K562 (cell line): ENCODE measurements at regions not wholly inside any gene's neighbourhood (a gene's known extent, or its start where the extent isn't known, plus 50 kb on each side); places are given as distances from the start of the nearest gene placed in this dataset.

ENCODE experiments used
- ATAC-seq: fragments of 200-7000 bp; cut with Tn5 transposase; 3 replicates; pipeline ENCODE4 v1.9.1; 2020; ENCODE audit warnings: moderate library complexity
- BruUV-seq: library from RNA; stranded (reverse); fragments of 400-500 nt; replicated peaks from 2 replicates; lab custom pipeline; 2021; lab: Mats Ljungman, UMichigan
- CTCF ChIA-PET: fragments of 300-600 bp; formaldehyde crosslinking; extraction: SDS; loops from one replicate; lab custom pipeline; 2021; ENCODE audit warnings: low intra/inter-chr PET ratio; lab: Yijun Ruan, JAX
- POLR2A ChIA-PET: fragments of 300-600, 350-650 bp; sonication (Branson Sonifier 250); formaldehyde crosslinking; extraction: SDS; loops from one replicate; lab custom pipeline; 2021; ENCODE audit warnings: antibody characterized with exemption, inconsistent platforms; lab: Yijun Ruan, JAX
- DNase-seq, 4 experiments: peaks; one replicate each; pipeline versions ENCODE4 v3.0.0 to v3.0.0-alpha.2; 2011 to 2018; ENCODE audit warnings: low spot score in 3 of 4, mixed read lengths in 3 of 4; ENCODE audit errors: extremely low read depth in 1 of 4
- FAIRE-seq: peaks from 2 replicates; lab custom pipeline; 2011; peaks lifted over from hg19 to GRCh38; lab: Jason Lieb, UNC
- H2AFZ ChIP-seq: 2 replicates; pipeline ENCODE4 v1.6.0; 2011; ENCODE audit warnings: low read depth, low read length, control low read depth, inconsistent platforms
- H3K27ac ChIP-seq: fragments of 200-600 bp; 3 replicates; pipeline ENCODE4 v1.8.0; 2011; ENCODE audit warnings: low read depth, mild to moderate bottlenecking, control low read depth, inconsistent platforms, low read length, moderate library complexity, mixed read lengths; ENCODE audit errors: extremely low read depth
- H3K27me3 ChIP-seq, 2 experiments: fragments of 300-600 bp in 1 of 2; 2 replicates in 1 of 2; 3 replicates in 1 of 2; pipeline versions ENCODE4 v1.6.0 to v1.8.0; 2011; ENCODE audit warnings: inconsistent platforms in 2 of 2, low read length in 2 of 2, mild to moderate bottlenecking in 1 of 2, mixed read lengths in 1 of 2, moderate library complexity in 1 of 2; ENCODE audit not compliant: control insufficient read depth in 2 of 2, insufficient read depth in 2 of 2
- H3K36me3 ChIP-seq: fragments of 300-600 bp; 3 replicates; pipeline ENCODE4 v1.8.0; 2011; ENCODE audit warnings: mild to moderate bottlenecking, low read length, inconsistent platforms; ENCODE audit not compliant: control insufficient read depth, insufficient read depth
- H3K4me1 ChIP-seq, 2 experiments: fragments of 200-600 bp in 1 of 2; replicated peaks in 1 of 2; 2 replicates in 1 of 2; 3 replicates in 1 of 2; pipeline versions ENCODE4 v1.5.1 to v1.8.0; 2011; ENCODE audit warnings: inconsistent platforms in 2 of 2, low read length in 2 of 2, mild to moderate bottlenecking in 1 of 2, mixed read lengths in 1 of 2, moderate library complexity in 1 of 2; ENCODE audit not compliant: control insufficient read depth in 2 of 2, insufficient read depth in 2 of 2
- H3K4me2 ChIP-seq: 2 replicates; pipeline ENCODE4 v1.6.1; 2011; ENCODE audit warnings: low read length, control low read depth, inconsistent platforms, mixed read lengths; ENCODE audit not compliant: insufficient read depth
- H3K4me3 ChIP-seq: fragments of 200-600 bp; sonication (generic), shearing (Covaris generic); 2 replicates; pipeline ENCODE4 v1.5.1; 2016; ENCODE audit warnings: control low read depth, inconsistent platforms
- H3K79me2 ChIP-seq: fragments of 200-600 bp; 3 replicates; pipeline ENCODE4 v1.8.0; 2011; ENCODE audit warnings: low read length, inconsistent platforms; ENCODE audit not compliant: control insufficient read depth, insufficient read depth
- H3K9ac ChIP-seq, 2 experiments: 2 replicates each; pipeline versions ENCODE4 v1.6.0 to v1.6.1; 2011; ENCODE audit warnings: low read depth in 2 of 2, low read length in 2 of 2, control low read depth in 1 of 2, inconsistent platforms in 1 of 2, mild to moderate bottlenecking in 1 of 2, mixed read lengths in 1 of 2; ENCODE audit not compliant: insufficient read depth in 1 of 2
- H3K9me1 ChIP-seq: one replicate; pipeline ENCODE4 v1.6.0; 2011; ENCODE audit warnings: inconsistent platforms, mild to moderate bottlenecking, low read length, moderate library complexity; ENCODE audit not compliant: control insufficient read depth, insufficient read depth
- H3K9me3 ChIP-seq: replicated peaks from 2 replicates; pipeline ENCODE4 v1.5.1; 2011; ENCODE audit warnings: low read depth, low read length, inconsistent platforms; ENCODE audit not compliant: control insufficient read depth, insufficient read depth
- H4K20me1 ChIP-seq: replicated peaks from 2 replicates; pipeline ENCODE4 v1.6.1; 2011; ENCODE audit warnings: low read length, inconsistent platforms, mixed read lengths; ENCODE audit not compliant: control insufficient read depth, insufficient read depth
- CXXC5 ChIP-seq: fragments of 250-450 bp; sonication (Bioruptor Pico); IDR thresholded peaks from 2 replicates; pipeline ENCODE4 v1.8.0; 2022; ENCODE audit warnings: inconsistent platforms, mild to moderate bottlenecking, moderate library complexity
- EHMT2 ChIP-seq: fragments of 450-650 bp; IDR thresholded peaks from 2 replicates; pipeline ENCODE4 v1.6.1; 2018; ENCODE audit warnings: antibody characterized with exemption
- HMBOX1 ChIP-seq: sonication (generic); IDR thresholded peaks from 2 replicates; pipeline ENCODE4 v1.6.1; 2016
- NCOA4 ChIP-seq: fragments of 450-650 bp; IDR thresholded peaks from 2 replicates; pipeline ENCODE4 v1.6.1; 2018; ENCODE audit warnings: mild to moderate bottlenecking; ENCODE audit not compliant: partially characterized antibody
- NKRF ChIP-seq: fragments of 450-650 bp; IDR thresholded peaks from 2 replicates; pipeline ENCODE4 v1.6.1; 2016; ENCODE audit warnings: borderline replicate concordance
- NR2F6 ChIP-seq: fragments of 450-650 bp; formaldehyde crosslinking; IDR thresholded peaks from 2 replicates; pipeline ENCODE4 v1.4.0; 2020; ENCODE audit warnings: mild to moderate bottlenecking
- PHTF2 ChIP-seq: fragments of 250-450 bp; sonication (Bioruptor Pico); IDR thresholded peaks from 2 replicates; pipeline ENCODE4 v1.5.0; 2021; ENCODE audit warnings: mild to moderate bottlenecking
- RAD21 ChIP-seq, 2 experiments: fragments of 250-450 bp in 1 of 2; fragments of 450-650 bp in 1 of 2; sonication (Bioruptor Pico) in 1 of 2; formaldehyde crosslinking in 1 of 2; IDR thresholded peaks in 1 of 2; conservative IDR thresholded peaks in 1 of 2; 2 replicates each; pipeline versions ENCODE4 v1.4.0 to v1.8.0; 2020 to 2022; ENCODE audit warnings: mild to moderate bottlenecking in 2 of 2, moderate library complexity in 1 of 2
- RBM17 ChIP-seq: fragments of 200-400 bp; formaldehyde crosslinking; IDR thresholded peaks from 2 replicates; pipeline ENCODE4 v1.6.1; 2017; ENCODE audit warnings: low read depth, mild to moderate bottlenecking, low read length, borderline replicate concordance
- SMARCB1 ChIP-seq: IDR thresholded peaks from 2 replicates; pipeline ENCODE4 v1.6.1; 2011; ENCODE audit warnings: improper control_type of control experiment, low read depth; ENCODE audit not compliant: insufficient read length
- U2AF1 ChIP-seq: fragments of 200-400 bp; formaldehyde crosslinking; optimal IDR thresholded peaks from 2 replicates; pipeline ENCODE3; 2017; ENCODE audit warnings: mild to moderate bottlenecking, low read depth, low read length, moderate library complexity
- YBX1 ChIP-seq: fragments of 450-650 bp; IDR thresholded peaks from 2 replicates; pipeline ENCODE4 v1.7.1; 2016; ENCODE audit warnings: mild to moderate bottlenecking
- ZNF408 ChIP-seq: fragments of 250-450 bp; sonication (Bioruptor Pico); IDR thresholded peaks from 2 replicates; pipeline ENCODE4 v1.4.0; 2020; ENCODE audit warnings: low read depth, mild to moderate bottlenecking, moderate library complexity
- ZNF449 ChIP-seq: fragments of 250-450 bp; sonication (Bioruptor Pico); IDR thresholded peaks from 2 replicates; pipeline ENCODE4 v1.8.0; 2022; ENCODE audit warnings: moderate library complexity, mild to moderate bottlenecking, inconsistent platforms
- WGBS: fragments of 100-300 bp; shearing (Covaris generic); methylation state at CpG from one replicate; pipeline ENCODE4 v1.1.6; 2016; ENCODE audit warnings: low coverage, mixed read lengths; ENCODE audit not compliant: insufficient coverage; ENCODE audit errors: missing lambda C conversion rate; 5-methylcytosine and 5-hydroxymethylcytosine counted together
- in situ Hi-C: fragments of 300-500 bp; cut with MboI; formaldehyde crosslinking; loops from 4 replicates; pipeline ENCODE4 v1.15.0; 2018; ENCODE audit warnings: inconsistent platforms, mixed read lengths
- intact Hi-C: fragments of 100-400 bp; cut with micrococcal nuclease; formaldehyde crosslinking; loops from 2 replicates; pipeline ENCODE4 v1.14.2; 2022
- TF ChIP-seq, protein P1 (sequence below): fragments of 200-400 bp; formaldehyde crosslinking; IDR thresholded peaks from 2 replicates; pipeline ENCODE4 v1.6.1; 2017; ENCODE audit warnings: mild to moderate bottlenecking, low read depth, low read length, moderate library complexity

DNA sequence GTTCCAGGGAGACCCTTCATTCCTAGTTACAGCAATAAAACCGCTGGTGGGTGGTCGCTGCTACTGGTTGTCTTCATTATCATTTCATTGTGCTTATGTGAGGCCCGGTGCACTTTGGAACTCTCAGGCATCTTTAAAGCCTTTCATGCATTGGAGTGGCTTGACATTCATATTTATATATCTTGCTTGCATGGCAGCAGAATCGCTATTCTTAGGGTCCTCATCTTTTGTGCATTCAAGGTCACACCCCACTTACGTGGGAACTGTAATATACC, 110.1 kb downstream of the ZBTB18 start:
- TF ChIP-seq CXXC5 (no peak), SMARCB1 (no peak), NCOA4 (no peak), ZNF408 (CRISPR knock-in tag) (no peak), U2AF1 (no peak), YBX1 (no peak), RAD21 (CRISPR knock-in tag; conservative IDR thresholded peaks at IDR 0.05 in 1 of 2, IDR thresholded peaks at IDR 0.05 in 1 of 2) (no peak), RBM17 (no peak), PHTF2 (CRISPR knock-in tag) (no peak), HMBOX1 (no peak), NKRF (no peak), ZNF449 (CRISPR knock-in tag) (no peak), NR2F6 (CRISPR knock-in tag) (no peak), EHMT2 (no peak)
- TF ChIP-seq, protein P1, sequence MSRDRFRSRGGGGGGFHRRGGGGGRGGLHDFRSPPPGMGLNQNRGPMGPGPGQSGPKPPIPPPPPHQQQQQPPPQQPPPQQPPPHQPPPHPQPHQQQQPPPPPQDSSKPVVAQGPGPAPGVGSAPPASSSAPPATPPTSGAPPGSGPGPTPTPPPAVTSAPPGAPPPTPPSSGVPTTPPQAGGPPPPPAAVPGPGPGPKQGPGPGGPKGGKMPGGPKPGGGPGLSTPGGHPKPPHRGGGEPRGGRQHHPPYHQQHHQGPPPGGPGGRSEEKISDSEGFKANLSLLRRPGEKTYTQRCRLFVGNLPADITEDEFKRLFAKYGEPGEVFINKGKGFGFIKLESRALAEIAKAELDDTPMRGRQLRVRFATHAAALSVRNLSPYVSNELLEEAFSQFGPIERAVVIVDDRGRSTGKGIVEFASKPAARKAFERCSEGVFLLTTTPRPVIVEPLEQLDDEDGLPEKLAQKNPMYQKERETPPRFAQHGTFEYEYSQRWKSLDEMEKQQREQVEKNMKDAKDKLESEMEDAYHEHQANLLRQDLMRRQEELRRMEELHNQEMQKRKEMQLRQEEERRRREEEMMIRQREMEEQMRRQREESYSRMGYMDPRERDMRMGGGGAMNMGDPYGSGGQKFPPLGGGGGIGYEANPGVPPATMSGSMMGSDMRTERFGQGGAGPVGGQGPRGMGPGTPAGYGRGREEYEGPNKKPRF = no peak
- H3K36me3 ChIP-seq = no peaks in the 10 kb centered on the region
- no peaks in the 10 kb centered on the region for H4K20me1 ChIP-seq
- no peaks in the 10 kb centered on the region for H3K9me3 ChIP-seq
- FAIRE-seq (no peak), ATAC-seq (no peak), DNase-seq (no peak)
- H2AFZ ChIP-seq = no peak overlapping the region
- peaks cover 0 to 5% of the 10 kb centered on the region in 2 experiments; a peak in 3 of 5 replicates for H3K27me3 ChIP-seq
- no peak overlapping the region for H3K9ac ChIP-seq
- in situ Hi-C loops = no loop called here
- intact Hi-C loops = loop anchor here (5.0 kb wide), 1 partner anchor 111 kb away; no protein-coding TSS in a partner anchor
- H3K4me1 ChIP-seq = no peaks in the 10 kb centered on the region
- POLR2A ChIA-PET = interaction anchor here (1.3 kb wide), 1 partner anchor 9 kb away, joined by 3 read pairs; no protein-coding TSS in a partner anchor
- no peak overlapping the region for H3K4me3 ChIP-seq
- BruUV-seq = no TSS peak
- WGBS = 0% methylated on average over 5 of the region's 5 CpGs
- no peak overlapping the region for H3K27ac ChIP-seq
- no peaks in the 10 kb centered on the region for H3K79me2 ChIP-seq
- H3K9me1 ChIP-seq = no peaks in the 10 kb centered on the region
- no peak overlapping the region for H3K4me2 ChIP-seq
- CTCF ChIA-PET = no interaction called here
